Kidney (tissue), 13 donors: ENCODE measurements at regions not wholly inside any gene's neighbourhood (a gene's known extent, or its start where the extent isn't known, plus 50 kb on each side); places are given as distances from the start of the nearest gene placed in this dataset.

ENCODE experiments used
- DNase-seq, 5 donors: peaks; one replicate each; pipeline ENCODE4 v3.0.0-alpha.2; 2013 to 2020
- FAIRE-seq: peaks from 2 replicates; lab custom pipeline; 2012; peaks lifted over from hg19 to GRCh38; lab: Jason Lieb, UNC
- H3K27ac ChIP-seq, 2 donors: one replicate each; pipeline ENCODE4 v1.7.0; 2013; ENCODE audit warnings: low read depth in 2 of 2, low read length in 2 of 2, inconsistent platforms in 1 of 2
- H3K27me3 ChIP-seq: one replicate; pipeline ENCODE4 v1.7.1; 2013; ENCODE audit warnings: low read length, inconsistent platforms; ENCODE audit not compliant: control insufficient read depth, insufficient read depth
- H3K36me3 ChIP-seq, 3 donors: one replicate each; pipeline versions ENCODE4 v1.7.0 to v1.7.1; 2013; ENCODE audit warnings: low read length in 3 of 3, control low read depth in 1 of 3, inconsistent platforms in 1 of 3; ENCODE audit not compliant: insufficient read depth in 3 of 3, control insufficient read depth in 2 of 3
- H3K4me1 ChIP-seq, 3 donors: one replicate each; pipeline versions ENCODE4 v1.7.0 to v1.7.1; 2013; ENCODE audit warnings: low read length in 3 of 3, inconsistent platforms in 1 of 3, low read depth in 1 of 3; ENCODE audit not compliant: control insufficient read depth in 2 of 3, insufficient read depth in 2 of 3
- H3K4me3 ChIP-seq, 3 donors: one replicate each; pipeline versions ENCODE4 v1.7.0 to v1.8.1; 2013; ENCODE audit warnings: low read length in 3 of 3, control low read depth in 1 of 3, inconsistent platforms in 1 of 3
- H3K9ac ChIP-seq, 3 donors: one replicate each; pipeline versions ENCODE4 v1.7.0 to v1.7.1; 2013; ENCODE audit warnings: low read length in 3 of 3, control low read depth in 1 of 3, inconsistent platforms in 1 of 3
- H3K9me3 ChIP-seq, 3 donors: one replicate each; pipeline versions ENCODE4 v1.7.0 to v1.7.1; 2013; ENCODE audit warnings: low read length in 3 of 3, control low read depth in 1 of 3, inconsistent platforms in 1 of 3; ENCODE audit not compliant: control insufficient read depth in 2 of 3, insufficient read depth in 1 of 3
- intact Hi-C: fragments of 100-400 bp; cut with DNase I; formaldehyde crosslinking; loops from one replicate; pipeline ENCODE4 v1.11.1; 2022
- TF ChIP-seq, protein P1 (sequence below): IDR thresholded peaks from 3 replicates; pipeline ENCODE4 v1.5.1; 2012; ENCODE audit warnings: mild to moderate bottlenecking, moderate library complexity, borderline replicate concordance; ENCODE audit not compliant: insufficient read depth; ENCODE audit errors: extremely low read depth
- donor health status: control.
- donor health status: control.
- donor health status: control.
- donor health status: control.
- donor health status: control.
- donor health status: DM: yes; HTN: yes; CAD: no.
- donor health status: Normal renal cell carcinoma (clear cell type).

DNA sequence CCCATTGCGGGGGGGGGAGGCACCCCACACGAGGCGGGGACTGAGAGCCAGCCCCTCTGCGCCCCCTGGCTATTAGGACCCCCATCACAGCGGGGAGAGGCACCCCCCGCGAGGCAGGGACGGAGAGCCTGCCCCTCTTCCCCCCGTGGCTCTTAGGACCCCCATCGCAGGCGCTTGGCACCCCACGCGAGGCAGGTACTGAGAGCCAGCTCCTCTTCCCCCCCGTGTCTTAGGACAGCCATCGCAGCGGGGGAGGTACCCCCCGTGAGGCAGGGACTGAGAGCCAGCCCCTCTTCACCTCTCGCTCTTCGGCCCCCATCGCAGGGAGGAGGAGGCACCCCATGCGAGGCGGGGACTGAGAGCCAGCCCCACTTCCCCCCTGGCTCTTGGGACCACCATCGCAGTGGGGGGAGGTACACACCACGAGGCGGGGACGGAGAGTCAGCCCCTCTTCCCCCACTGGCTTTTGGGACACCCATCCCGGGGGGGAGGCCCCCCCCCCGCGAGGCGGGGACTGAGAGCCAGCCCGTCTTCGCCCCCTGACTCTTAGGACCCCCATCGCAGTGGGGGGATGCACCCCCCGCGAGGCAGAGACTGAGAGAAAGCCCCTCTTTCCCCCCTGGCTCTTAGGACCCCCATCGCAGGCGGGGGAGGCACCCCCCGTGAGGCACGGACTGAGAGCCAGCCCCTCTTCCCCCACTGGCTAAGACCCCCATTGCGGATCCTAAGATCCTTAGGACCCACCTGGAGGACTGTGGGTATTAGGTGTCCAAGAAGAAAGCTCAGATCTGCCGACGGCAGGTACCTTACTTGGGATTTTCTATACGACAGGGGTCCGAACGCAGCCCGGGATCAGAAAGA, 198.6 kb upstream of the PZP start:
- Histone ChIP-seq H3K4me1 (no peaks in the 10 kb centered on the region), H3K4me3 (no peak overlapping the region), H3K36me3 (no peaks in the 10 kb centered on the region), H3K9ac (no peak overlapping the region), H3K27ac (no peak overlapping the region), H3K9me3 (no peaks in the 10 kb centered on the region), H3K27me3 (no peaks in the 10 kb centered on the region)
- no peak for FAIRE-seq
- no peak for DNase-seq
- TF ChIP-seq, protein P1, sequence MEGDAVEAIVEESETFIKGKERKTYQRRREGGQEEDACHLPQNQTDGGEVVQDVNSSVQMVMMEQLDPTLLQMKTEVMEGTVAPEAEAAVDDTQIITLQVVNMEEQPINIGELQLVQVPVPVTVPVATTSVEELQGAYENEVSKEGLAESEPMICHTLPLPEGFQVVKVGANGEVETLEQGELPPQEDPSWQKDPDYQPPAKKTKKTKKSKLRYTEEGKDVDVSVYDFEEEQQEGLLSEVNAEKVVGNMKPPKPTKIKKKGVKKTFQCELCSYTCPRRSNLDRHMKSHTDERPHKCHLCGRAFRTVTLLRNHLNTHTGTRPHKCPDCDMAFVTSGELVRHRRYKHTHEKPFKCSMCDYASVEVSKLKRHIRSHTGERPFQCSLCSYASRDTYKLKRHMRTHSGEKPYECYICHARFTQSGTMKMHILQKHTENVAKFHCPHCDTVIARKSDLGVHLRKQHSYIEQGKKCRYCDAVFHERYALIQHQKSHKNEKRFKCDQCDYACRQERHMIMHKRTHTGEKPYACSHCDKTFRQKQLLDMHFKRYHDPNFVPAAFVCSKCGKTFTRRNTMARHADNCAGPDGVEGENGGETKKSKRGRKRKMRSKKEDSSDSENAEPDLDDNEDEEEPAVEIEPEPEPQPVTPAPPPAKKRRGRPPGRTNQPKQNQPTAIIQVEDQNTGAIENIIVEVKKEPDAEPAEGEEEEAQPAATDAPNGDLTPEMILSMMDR: no peak
- intact Hi-C loops: no loop called here

DNA sequence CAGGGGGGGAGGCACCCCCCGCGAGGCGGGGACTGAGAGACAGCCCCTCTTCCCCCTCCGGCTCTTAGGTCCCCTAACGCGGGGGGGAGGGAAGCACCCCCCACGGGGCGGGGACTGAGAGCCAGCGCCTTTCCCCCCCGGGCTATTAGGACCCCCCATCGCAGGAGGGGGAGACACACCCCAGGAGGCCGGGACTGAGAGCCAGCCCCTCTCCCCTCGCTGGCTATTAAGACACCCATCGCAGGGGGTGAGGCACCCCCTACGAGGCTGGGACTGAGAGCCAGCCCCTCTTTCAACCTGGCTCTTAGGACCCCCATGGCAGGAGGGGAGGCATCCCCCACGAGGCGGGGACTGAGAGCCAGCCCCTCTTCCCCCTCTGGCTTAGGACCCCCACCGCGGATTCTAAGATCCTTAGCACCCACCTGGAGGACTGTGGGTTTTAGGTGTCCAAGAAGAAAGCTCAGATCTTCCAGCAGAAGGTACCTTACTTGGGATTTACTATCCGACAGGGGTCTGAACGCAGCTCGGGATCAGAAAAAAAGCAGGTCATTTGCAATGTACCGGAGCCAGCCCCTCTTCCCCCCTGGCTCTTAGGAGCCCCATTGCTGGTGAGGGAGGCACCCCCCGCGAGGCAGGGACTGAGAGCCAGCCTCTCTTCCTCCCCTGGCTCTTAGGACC, 197.8 kb upstream of the PZP start:
- FAIRE-seq (no peak), DNase-seq (peak in 1 of 5 donors; percentile 71)
- no peaks in the 10 kb centered on the region for H3K4me1 ChIP-seq
- intact Hi-C loops: no loop called here
- no peak overlapping the region for H3K4me3 ChIP-seq
- no peak overlapping the region for H3K9ac ChIP-seq
- no peak overlapping the region for H3K27ac ChIP-seq
- H3K9me3 ChIP-seq: no peaks in the 10 kb centered on the region
- TF ChIP-seq, protein P1: no peak
- no peaks in the 10 kb centered on the region for H3K36me3 ChIP-seq
- no peaks in the 10 kb centered on the region for H3K27me3 ChIP-seq

DNA sequence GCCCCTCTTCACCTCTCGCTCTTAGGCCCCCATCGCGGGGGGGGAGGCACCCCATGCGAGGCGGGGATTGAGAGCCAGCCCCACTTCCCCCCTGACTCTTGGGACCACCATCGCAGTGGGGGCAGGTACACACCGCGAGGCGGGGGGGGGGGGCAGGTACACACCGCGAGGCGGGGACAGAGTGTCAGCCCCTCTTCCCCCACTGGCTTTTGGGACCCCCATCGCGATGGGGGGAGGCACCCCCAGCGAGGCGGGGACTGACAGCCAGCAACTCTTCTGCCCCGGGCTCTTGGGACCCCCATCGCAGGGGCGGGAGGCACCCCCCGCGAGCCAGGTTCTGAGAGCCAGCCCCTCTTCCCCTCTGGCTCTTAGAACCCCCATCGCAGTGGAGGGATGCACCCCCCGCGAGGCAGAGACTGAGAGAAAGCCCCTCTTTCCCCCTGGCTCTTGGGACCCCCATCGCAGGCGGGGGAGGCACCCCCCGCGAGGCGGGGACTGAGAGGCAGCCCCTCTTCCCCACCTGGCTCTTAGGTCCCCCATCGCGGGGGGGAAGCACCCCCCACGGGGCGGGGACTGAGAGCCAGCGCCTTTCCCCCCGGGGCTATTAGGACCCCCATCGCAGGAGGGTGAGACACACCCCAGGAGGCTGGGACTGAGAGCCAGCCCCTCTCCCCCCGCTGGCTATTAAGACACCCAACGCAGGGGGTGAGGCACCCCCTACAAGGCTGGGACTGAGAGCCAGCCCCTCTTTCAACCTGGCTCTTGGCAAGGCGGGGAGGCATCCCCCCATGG, 196.5 kb upstream of the PZP start:
- TF ChIP-seq, protein P1: no peak
- peak in 1 of 5 donors; percentile 59 for DNase-seq
- Histone ChIP-seq H3K9me3 (no peaks in the 10 kb centered on the region), H3K36me3 (no peaks in the 10 kb centered on the region), H3K9ac (no peak overlapping the region), H3K4me1 (no peaks in the 10 kb centered on the region), H3K4me3 (no peak overlapping the region), H3K27me3 (no peaks in the 10 kb centered on the region), H3K27ac (no peak overlapping the region)
- intact Hi-C loops: no loop called here
- no peak for FAIRE-seq
